OCI-LY7 (cell line): ENCODE measurements at regions not wholly inside any gene's neighbourhood (a gene's known extent, or its start where the extent isn't known, plus 50 kb on each side); places are given as distances from the start of the nearest gene placed in this dataset.

Experiments used
- EZH2phosphoT487 ChIP-seq: fragments of 200-600 bp; sonication (generic); IDR thresholded peaks from 2 replicates; pipeline ENCODE4 v1.6.1; 2018; ENCODE audit warnings: low read depth, borderline replicate concordance, mild to moderate bottlenecking, mixed run types, antibody characterized with exemption, low read length, moderate library complexity, mixed read lengths
- TF ChIP-seq, protein P1 (sequence below): fragments of 200-600 bp; sonication (generic); conservative IDR thresholded peaks from 2 replicates; pipeline ENCODE4 v1.5.1; 2014; ENCODE audit warnings: mild to moderate bottlenecking, antibody characterized with exemption, low read length, moderate library complexity, mixed read lengths

DNA sequence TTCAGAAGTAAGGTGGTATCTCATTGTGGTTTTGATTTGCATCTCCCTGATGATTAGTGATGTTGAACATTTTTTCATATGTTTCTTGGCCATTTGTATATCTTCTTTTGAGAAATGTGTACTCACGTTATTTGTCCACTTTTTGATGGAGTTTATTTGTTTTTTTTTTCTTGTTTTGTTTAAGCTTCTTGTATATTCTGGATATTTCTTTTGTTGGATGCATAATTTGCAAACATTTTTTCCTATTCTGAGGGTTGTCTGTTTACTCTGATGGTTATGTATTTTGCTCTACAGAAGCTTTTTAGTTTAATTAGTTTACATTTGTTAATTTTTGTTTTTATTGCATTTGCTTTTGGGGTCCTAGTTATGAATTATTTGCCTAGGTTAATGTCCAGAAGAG, 927.4 kb upstream of the LRFN5 start:
- TF ChIP-seq, protein P1, sequence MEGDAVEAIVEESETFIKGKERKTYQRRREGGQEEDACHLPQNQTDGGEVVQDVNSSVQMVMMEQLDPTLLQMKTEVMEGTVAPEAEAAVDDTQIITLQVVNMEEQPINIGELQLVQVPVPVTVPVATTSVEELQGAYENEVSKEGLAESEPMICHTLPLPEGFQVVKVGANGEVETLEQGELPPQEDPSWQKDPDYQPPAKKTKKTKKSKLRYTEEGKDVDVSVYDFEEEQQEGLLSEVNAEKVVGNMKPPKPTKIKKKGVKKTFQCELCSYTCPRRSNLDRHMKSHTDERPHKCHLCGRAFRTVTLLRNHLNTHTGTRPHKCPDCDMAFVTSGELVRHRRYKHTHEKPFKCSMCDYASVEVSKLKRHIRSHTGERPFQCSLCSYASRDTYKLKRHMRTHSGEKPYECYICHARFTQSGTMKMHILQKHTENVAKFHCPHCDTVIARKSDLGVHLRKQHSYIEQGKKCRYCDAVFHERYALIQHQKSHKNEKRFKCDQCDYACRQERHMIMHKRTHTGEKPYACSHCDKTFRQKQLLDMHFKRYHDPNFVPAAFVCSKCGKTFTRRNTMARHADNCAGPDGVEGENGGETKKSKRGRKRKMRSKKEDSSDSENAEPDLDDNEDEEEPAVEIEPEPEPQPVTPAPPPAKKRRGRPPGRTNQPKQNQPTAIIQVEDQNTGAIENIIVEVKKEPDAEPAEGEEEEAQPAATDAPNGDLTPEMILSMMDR = no peak
- TF ChIP-seq EZH2phosphoT487 = no peak
